ENCODE measurements at regions not wholly inside any gene's neighbourhood (a gene's known extent, or its start where the extent isn't known, plus 50 kb on each side); places are given as distances from the start of the nearest gene placed in this dataset.
"Not testable (repeated sequence)": the region's sequence is repeated elsewhere in the genome, so short reads cannot be mapped to it uniquely, and the experiment has no call there.

GRCh38 chr18:39127538-39127937, 1561.9 kb upstream of the CELF4 start:
- DNase-seq: not testable (repeated sequence)

- DNase-seq: no peak
These were observed 1548.2 kb upstream of the CELF4 start for GRCh38 chr18:39113790-39114189.

DNA sequence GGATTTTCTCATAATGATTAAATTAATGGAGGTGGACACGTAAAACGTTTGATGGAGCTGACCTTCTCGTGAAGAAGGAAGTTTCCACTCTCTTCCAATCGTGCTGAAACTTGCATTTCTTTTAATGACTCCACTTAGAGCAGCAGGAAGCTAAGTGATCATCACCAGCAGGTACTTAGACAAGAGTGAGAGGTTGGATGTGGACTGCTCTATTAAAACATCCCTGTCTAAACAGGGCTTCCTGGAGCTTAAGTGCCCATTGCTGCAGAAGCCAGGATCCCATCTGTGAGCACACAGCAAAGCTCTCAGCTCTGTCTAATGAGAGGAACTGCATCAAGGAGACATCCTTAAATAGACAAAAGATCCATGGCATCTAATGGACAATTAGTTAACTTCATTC, 1539.5 kb upstream of the CELF4 start:
- no peak for DNase-seq

GRCh38 chr18:39072970-39073369, 1507.4 kb upstream of the CELF4 start:
- DNase-seq: no peak

DNA sequence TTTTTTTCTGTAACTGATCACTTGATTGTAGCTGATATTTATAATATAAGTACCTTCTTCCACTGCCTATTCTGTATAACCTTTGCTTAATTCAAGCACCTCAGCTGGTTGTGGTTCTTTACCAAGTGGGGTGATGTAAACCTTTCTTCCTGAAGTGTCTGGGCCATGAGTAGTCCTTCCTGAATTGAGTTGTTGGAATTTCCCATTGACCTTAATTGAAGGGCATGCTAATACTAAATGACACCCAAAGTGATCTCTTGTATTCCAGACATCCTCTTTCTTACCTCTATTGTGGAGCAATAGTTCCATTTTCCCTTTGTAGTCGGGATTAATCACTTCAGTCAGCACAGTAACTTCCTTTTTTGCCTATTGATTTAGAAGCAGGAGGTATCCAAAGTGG, 1496.8 kb upstream of the CELF4 start:
- DNase-seq: no peak

- DNase-seq: no peak
These were observed 1492.9 kb upstream of the CELF4 start for GRCh38 chr18:39058386-39059000.

- no peak for DNase-seq
These were observed 1491.9 kb upstream of the CELF4 start for GRCh38 chr18:39057423-39058064.

GRCh38 chr18:39053571-39053970, 1488.0 kb upstream of the CELF4 start:
- DNase-seq: no peak

DNA sequence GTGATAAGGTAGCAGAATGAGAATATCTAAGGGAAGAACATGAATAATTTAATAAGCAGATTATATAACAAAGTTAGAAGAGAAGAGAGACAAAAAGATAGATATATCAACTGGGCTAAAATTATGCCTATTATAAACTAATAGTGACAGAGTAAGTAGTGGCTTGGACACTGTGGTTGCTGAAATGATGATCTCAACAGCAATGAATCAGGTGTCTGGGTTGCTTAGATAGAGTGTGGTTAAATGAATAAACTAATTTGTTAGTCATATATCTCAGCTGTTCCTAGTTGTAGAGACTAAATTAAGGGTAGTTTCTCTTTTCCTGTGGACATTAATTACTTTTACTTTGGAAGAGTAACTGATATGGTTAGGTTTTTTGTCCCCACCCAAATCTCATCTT, 1485.4 kb upstream of the CELF4 start:
- DNase-seq: no peak

GRCh38 chr18:39039813-39040212, 1474.2 kb upstream of the CELF4 start:
- DNase-seq: no peak

DNA sequence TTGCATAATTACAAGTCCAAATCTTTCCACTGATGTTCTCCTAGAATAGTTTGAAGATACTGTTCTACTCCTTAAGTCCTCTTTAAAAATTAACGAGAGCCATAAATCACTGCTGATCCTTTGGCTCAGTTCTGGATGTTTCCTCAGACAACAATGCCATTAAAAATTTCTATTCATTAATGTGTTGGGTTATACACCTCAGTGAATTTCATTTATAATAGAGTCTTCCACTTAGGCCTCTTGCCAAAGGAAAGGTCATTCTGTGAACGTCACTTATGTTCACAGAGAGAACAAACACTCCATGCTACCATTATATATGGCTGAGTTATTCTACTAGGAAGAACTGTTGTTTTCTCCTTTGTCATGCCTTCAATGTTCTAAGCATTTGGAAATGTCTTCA, 1472.3 kb upstream of the CELF4 start:
- no peak for DNase-seq

DNA sequence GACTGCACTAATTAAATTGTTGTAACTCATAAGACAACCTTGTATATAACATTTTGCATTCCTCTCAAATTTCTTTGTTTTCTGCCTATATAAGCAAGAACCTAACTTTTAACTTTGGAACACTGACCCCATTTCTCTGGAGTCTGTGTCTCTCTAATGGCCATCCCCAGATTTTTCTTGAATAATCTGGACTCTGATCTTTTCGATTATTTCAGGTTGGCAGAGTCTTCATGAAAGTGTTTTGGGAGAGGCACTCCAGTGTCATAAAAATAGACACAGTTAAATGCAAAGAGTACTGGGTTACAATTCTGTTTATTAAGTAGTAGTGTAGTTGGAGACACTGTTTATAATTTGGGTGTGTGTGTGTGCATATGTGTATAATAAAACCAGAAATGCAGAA, 1467.7 kb upstream of the CELF4 start:
- DNase-seq: no peak

- DNase-seq: no peak
These were observed 1466.0 kb upstream of the CELF4 start for GRCh38 chr18:39031647-39032046.

DNA sequence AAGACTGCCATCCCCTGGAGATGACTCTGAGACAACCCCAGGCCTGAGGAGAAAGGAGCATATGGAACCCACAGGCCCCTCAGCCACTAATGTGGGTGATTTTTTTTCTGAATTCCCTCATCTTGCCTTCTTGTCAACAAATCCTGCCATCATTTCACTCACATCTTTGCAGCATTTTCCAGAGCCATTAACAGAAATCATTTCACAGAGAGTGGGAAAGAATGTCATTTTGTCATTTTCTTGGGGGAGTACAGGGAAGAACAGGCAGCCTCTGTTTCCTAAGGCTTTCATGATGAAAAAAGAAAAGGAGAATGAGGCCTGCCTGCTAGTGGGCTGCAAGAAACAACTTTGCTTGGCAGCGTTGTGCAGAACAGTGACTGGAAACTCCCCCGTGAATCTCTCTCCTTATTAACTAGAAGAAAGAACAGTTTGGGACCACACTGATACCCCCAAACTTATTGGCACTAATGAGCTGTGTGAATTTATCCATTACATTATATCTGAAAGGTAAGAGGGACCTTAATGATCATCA, 1464.6 kb upstream of the CELF4 start:
- DNase-seq: no peak

DNA sequence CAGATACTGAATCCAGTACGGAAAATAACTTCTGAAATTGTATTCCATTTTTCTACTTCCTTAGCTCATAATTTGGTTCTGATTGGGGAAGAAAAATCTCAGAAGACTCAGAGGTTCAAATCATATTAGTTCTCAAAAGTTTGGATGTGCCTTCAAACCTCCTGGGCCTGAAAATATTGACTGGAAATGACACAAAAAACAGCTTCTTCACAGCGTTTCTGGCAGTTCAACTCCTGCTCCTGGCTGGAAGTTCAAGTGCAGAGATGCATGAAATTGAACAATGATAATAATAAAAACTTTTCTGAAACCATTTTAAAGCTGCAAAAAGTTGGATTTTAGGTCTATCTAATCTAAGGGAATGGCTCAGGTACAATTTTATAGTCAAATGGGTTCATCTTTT, 1459.9 kb upstream of the CELF4 start:
- no peak for DNase-seq

GRCh38 chr18:39019989-39020388, 1454.4 kb upstream of the CELF4 start:
- DNase-seq: no peak

GRCh38 chr18:39007031-39007902, 1441.7 kb upstream of the CELF4 start:
- DNase-seq: no peak

DNA sequence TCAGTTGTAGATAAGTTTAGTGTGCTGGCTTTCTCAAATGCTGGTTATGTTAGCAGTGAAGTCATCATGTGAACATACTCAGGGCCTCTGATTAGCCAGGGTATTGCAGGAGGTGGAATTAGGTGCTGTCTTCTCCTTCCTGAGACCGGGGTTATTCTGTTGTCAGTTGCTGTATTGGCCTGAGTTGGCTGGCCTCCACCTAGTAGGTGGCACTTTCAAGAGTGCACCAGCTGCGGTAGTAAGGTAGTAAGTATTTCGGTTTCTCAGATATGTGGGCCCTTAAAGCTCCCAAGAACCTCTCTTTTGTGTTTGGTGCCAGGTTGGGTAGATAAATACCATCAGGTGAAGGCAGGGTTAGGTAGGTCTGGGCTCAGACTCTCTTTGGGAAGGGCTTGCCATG, 1430.5 kb upstream of the CELF4 start:
- DNase-seq: no peak

- no peak for DNase-seq
These were observed 1427.7 kb upstream of the CELF4 start for GRCh38 chr18:38993342-38993741.

DNA sequence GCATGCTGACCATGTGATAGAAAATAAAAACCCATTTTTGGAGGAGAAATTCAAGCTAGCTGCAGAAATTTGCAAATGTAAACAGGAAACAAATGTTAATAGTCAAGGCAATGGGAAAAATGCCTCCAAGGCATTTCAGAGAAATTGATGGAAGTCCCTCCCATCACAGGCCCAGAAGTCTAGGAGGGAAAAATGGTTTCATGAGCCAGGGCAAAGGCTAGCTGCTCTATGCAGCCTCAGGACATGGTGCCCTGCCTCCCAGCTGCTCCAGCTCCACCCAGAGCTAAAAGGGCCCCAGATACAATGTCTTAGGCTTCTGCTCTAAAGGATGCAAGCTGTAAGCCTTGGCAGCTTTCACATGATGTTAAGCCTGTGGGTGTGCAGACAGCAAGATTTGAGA, 1419.4 kb upstream of the CELF4 start:
- DNase-seq: no peak

- no peak for DNase-seq
These were observed 1416.5 kb upstream of the CELF4 start for GRCh38 chr18:38982072-38982471.

GRCh38 chr18:38981389-38981788, 1415.8 kb upstream of the CELF4 start:
- DNase-seq: no peak

- no peak for DNase-seq
These were observed 1414.8 kb upstream of the CELF4 start for GRCh38 chr18:38980420-38980819.

DNA sequence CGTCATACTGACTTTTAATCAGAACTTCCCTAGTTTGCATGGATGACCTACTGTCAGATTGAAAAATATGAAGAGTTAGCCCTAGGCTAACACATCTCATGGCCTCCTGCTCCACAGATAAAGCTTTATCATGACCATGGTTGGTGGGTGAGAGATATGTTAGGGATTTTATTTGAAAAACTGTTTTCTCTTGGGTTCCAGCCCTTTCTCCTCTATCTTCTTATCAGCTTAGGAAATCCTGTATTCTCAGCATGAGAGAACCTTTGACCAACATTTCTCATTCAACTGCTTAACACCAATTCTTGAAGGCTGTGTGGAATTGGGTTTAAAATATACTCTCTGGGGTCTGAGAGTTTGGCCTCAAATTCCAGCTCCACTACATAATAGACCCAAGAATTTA, 1407.0 kb upstream of the CELF4 start:
- DNase-seq: no peak

Data from hematopoietic multipotent progenitor cell treated with erythropoietin and hydrocortisone succinate and interleukin-3 and kit ligand, for 6 days (in vitro differentiated cells).